Astrocyte of the cerebellum (primary cell): ENCODE measurements at regions not wholly inside any gene's neighbourhood (a gene's known extent, or its start where the extent isn't known, plus 50 kb on each side); places are given as distances from the start of the nearest gene placed in this dataset.

Experiments
- DNase-seq: peaks from one replicate; pipeline ENCODE4 v3.0.0-alpha.2; 2011; ENCODE audit warnings: low read depth
- H3K4me3 ChIP-seq: 2 replicates; pipeline ENCODE4 v1.5.1; 2011; ENCODE audit warnings: mild to moderate bottlenecking, low read depth, low read length, moderate library complexity
- CTCF ChIP-seq: IDR thresholded peaks from 2 replicates; pipeline ENCODE4 v1.5.1; 2012; ENCODE audit warnings: low read length, low read depth, moderate library complexity, mild to moderate bottlenecking; ENCODE audit errors: missing control alignments
- in situ Hi-C: cut with HindIII; loops from 2 replicates; pipeline ENCODE4 v1.10.0; 2017; ENCODE audit warnings: low sequenced_read_pairs

GRCh38 chr18:10346749-10347415, 107.6 kb upstream of the APCDD1 start:
- H3K4me3 ChIP-seq: no peak overlapping the region
- in situ Hi-C loops: no loop called here
- no peak for DNase-seq
- TF ChIP-seq CTCF: no peak

GRCh38 chr18:10349561-10349960, 104.9 kb upstream of the APCDD1 start:
- DNase-seq: no peak

GRCh38 chr18:10350661-10351060, 103.8 kb upstream of the APCDD1 start:
- TF ChIP-seq CTCF: no peak
- no peak overlapping the region for H3K4me3 ChIP-seq
- in situ Hi-C loops: no loop called here
- DNase-seq: no peak

More at GRCh38 chr18:10349561-10349960, 104.9 kb upstream of the APCDD1 start:
- no peak for TF ChIP-seq CTCF
- in situ Hi-C loops: no loop called here
- H3K4me3 ChIP-seq: no peak overlapping the region

GRCh38 chr18:10351219-10351818, 103.1 kb upstream of the APCDD1 start:
- TF ChIP-seq CTCF: no peak
- in situ Hi-C loops: no loop called here
- no peak for DNase-seq
- no peak overlapping the region for H3K4me3 ChIP-seq

- no peak for DNase-seq
- in situ Hi-C loops: no loop called here
- no peak overlapping the region for H3K4me3 ChIP-seq
- TF ChIP-seq CTCF: no peak
Observed at GRCh38 chr18:10351858-10352257, 102.6 kb upstream of the APCDD1 start.

GRCh38 chr18:10352671-10353070, 101.8 kb upstream of the APCDD1 start:
- no peak for TF ChIP-seq CTCF
- H3K4me3 ChIP-seq: no peak overlapping the region
- DNase-seq: no peak
- in situ Hi-C loops: no loop called here
